Esophagus squamous epithelium (tissue), 4 donors: ENCODE measurements at regions not wholly inside any gene's neighbourhood (a gene's known extent, or its start where the extent isn't known, plus 50 kb on each side); places are given as distances from the start of the nearest gene placed in this dataset.

Experiments
- CTCF ChIP-seq, 6 experiments: fragments of 450-650 bp in 4 of 6; fragments of 200-600 bp in 2 of 6; sonication (generic) in 2 of 6; IDR thresholded peaks; one replicate each; pipeline ENCODE4 v1.5.1; 2016 to 2019; ENCODE audit warnings: antibody characterized with exemption in 6 of 6, mild to moderate bottlenecking in 4 of 6, moderate library complexity in 4 of 6
- POLR2A ChIP-seq, 4 donors: fragments of 450-650 bp; IDR thresholded peaks; one replicate each; pipeline ENCODE4 v1.6.1; 2017; ENCODE audit warnings: antibody characterized with exemption in 4 of 4, mild to moderate bottlenecking in 4 of 4, moderate library complexity in 3 of 4

DNA sequence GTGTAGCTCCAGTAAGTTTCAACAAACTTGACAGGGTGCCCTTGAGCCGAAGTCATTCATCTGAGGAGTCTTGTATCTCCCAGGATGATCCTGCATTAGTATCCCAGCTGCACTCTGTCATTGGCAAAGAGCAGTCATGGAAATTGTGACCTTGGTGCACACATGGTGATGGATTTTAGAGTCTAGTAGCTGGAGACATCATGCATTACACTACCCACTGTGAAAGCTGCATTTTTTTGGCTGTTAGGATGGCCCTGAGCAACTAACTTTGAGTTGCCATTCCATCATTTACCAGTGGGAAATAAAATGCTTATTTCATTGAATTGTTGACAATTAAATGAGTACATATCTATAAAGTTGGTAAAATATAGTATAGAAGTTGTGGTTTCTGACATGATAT lies 552.6 kb upstream of the CBLB start:
- TF ChIP-seq POLR2A (IDR thresholded peaks at IDR 0.05) (no peak), CTCF (IDR thresholded peaks at IDR 0.05) (no peak)
